GM19372 (cell line): ENCODE measurements at regions not wholly inside any gene's neighbourhood (a gene's known extent, or its start where the extent isn't known, plus 50 kb on each side); places are given as distances from the start of the nearest gene placed in this dataset.
"Not testable (repeated sequence)": the region's sequence is repeated elsewhere in the genome, so short reads cannot be mapped to it uniquely, and the experiment has no call there.

Experiments
- ATAC-seq: cut with Tn5 transposase; IDR thresholded peaks from one replicate; pipeline ENCODE4 v1.9.1; 2021; ENCODE audit warnings: mild to moderate bottlenecking, low read depth, moderate library complexity; ENCODE audit not compliant: unreplicated experiment

- ATAC-seq: no peak
Measured at GRCh38 chrX:6990552-6991193, 156.8 kb upstream of the STS start.

DNA sequence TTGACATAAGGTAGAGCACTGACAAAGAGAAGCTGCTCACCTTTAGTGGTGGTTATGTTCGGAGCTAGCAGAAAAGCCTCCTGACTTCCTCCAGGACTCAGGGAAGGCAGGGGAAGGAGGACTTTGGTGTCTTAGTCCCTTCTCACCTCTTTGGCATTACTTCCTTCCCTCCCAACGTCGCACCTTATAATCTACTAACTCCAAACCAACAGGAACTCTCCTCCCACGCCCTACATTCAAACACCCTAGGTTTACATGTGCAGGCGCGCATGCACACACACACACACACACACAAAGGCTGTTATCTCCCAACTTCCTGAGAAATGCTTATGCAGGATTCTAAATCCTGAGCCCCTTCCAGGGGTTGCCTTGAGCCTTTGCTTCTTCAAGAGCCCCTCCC lies 157.7 kb upstream of the STS start:
- ATAC-seq: no peak

DNA sequence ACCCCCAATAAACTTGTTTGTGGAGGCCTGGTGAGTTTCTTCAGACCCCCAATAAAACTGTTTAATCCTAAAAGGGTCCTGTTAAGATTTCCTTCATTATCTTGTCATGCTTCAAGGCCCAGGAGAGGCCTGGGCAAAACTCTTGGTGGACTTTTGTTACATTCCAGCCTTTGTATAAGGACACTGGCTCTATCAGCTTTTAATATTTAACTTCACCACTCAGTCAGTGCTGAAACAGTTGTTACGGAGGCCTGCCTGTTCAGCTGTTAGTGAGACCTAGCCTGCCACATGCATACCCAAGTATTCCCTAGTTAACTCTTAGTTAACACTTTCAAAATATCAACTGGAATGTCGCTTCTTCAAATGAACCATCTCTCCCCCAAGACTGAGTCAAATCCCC lies 158.8 kb upstream of the STS start:
- ATAC-seq: not testable (repeated sequence)

DNA sequence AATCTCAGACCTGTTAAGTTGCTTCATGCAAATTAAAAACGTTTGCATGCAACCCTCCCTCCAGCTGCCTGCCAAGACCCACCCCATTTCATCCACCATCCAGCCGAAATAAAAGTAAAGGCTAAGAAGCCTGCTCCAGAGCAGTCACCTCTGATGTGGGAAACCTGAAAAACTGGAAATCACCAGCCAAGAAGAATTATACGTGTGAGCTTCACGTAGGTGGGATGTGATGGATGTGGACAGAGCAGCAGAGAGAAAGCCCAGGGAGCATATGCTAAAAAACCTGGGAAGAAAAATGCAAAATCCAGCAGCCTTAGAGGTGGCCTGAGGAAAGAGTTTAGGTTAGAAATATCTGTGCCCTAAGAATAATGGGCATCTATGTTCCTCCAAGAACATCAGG lies 160.6 kb upstream of the STS start:
- no peak for ATAC-seq

- ATAC-seq: no peak
Measured at GRCh38 chrX:6985537-6985936, 162.0 kb upstream of the STS start.

- ATAC-seq: no peak
Measured at GRCh38 chrX:6983207-6983955, 164.1 kb upstream of the STS start.

DNA sequence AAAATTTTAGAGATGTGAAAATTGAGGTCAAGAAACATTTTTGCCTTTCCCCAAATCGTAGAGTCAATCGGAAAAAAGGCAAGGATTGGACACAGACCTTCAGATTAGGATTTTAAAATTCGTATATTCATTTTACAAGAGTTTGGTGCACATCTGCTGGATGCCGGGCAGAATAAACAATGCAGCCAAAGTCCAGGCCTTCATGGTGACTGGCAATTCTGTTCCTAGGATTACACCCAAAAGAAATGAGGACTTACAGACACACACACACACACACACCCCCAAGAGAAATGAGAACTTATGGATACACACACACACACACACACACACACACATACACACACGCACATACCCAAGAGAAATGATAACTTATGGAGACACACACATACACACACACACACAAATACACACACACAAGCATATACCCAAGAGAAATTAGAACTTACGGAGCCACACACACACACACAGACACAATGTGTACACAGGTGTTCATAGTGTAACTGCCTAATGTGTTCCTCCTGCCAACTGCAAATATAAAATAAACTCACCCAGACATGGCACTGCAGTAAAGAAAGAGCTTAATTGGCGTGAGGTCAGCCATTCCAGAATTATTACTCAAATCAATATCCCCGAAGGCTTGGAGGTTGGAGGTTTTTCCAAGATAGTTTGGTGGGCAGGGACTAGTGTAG lies 165.7 kb upstream of the STS start:
- no peak for ATAC-seq

- no peak for ATAC-seq
Measured at GRCh38 chrX:6980981-6981380, 166.5 kb upstream of the STS start.

GRCh38 chrX:6968231-6968630 lies 179.3 kb upstream of the STS start:
- ATAC-seq: no peak

DNA sequence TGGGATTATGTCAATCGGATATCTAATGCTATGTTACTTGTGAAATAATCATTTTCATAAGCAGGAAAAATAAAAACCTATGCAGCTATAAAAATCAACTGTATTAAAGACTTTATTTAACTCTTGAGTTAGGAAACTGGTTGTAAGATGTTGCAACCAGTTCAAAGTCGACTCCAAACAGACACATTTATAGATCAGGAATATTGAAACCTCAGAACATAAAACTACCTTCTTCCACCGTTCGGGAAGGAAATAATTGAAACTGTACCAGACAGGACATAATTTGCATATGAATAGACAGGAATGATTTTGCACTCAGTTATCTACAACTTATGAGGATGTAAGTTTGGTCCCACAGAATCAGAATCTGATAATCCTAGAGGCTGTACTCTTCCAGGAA lies 181.8 kb upstream of the STS start:
- no peak for ATAC-seq

GRCh38 chrX:6962006-6962355 lies 185.5 kb upstream of the STS start:
- no peak for ATAC-seq

GRCh38 chrX:6961286-6962005 lies 186.1 kb upstream of the STS start:
- no peak for ATAC-seq

DNA sequence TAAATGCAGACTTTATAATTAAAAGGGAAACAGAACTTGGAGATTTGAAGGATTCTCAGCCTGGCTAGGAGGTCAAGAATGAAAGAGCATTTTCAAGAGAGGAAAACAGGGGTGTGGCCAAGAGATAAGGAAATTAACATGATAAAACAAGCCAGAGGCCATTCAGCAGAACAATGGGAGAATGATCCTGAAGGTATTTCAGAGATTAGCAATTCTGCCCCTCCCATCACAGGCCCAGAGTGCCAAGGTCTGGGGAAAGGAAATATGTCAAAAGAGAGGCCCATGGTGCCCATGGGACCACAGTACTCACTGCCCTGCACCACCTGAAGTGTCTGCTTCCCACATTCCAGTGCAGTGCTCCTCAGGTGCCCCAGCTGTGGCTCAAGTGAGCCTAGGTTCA lies 188.5 kb upstream of the STS start:
- no peak for ATAC-seq

DNA sequence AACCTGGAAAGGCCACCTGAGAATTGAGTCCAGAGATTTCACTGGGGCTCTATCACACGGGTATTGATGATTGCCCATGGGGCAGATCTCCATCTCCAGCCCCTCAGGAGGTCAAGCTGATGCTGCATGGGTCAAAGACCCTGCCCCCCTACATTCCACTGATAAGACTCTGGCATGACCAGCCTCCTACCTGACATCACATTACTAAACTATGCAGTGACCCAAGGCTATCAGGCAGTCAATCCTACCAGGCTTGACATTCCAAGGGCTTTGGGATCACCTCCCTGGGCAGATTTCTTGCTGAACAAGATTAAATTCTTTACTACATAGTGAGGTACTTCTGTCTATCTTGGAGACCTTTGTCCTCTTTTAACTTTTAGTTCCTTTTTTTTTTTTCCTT lies 192.7 kb upstream of the STS start:
- no peak for ATAC-seq

GRCh38 chrX:6946168-6946567 lies 201.3 kb upstream of the STS start:
- no peak for ATAC-seq

- no peak for ATAC-seq
Measured at GRCh38 chrX:6941041-6941440, 206.5 kb upstream of the STS start.

- ATAC-seq: not testable (repeated sequence)
Measured at GRCh38 chrX:6932942-6933341, 214.6 kb upstream of the STS start.

GRCh38 chrX:6930307-6930849 lies 217.1 kb upstream of the STS start:
- no peak for ATAC-seq

DNA sequence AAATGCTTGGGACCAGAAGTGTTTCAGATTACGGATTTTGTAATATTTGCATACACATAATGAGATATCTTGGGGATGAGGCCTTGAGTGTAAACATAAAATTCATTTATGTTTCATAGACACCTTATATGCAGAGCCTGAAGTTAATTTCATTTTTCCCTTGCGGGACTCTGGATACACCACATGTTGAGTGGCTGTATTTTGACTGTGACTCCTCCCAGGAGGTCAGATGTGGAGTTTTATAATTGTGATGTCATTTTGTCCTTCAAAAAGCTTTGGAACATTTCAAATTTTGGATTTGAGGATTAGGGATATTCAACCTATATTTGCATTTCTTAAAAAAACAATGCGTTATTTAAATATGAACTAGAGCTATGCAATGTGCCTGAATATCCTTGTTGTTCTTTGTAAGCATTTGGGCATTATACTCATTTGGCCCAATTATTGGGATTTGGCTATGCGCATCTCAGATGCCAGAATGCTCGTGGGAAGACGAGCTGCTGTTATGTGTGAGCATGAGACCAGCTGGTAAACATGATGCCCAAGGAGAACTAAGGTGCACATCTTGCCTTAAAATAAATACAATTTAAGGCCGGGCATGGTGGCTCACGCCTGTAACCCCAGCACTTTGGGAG lies 223.0 kb upstream of the STS start:
- ATAC-seq: no peak

DNA sequence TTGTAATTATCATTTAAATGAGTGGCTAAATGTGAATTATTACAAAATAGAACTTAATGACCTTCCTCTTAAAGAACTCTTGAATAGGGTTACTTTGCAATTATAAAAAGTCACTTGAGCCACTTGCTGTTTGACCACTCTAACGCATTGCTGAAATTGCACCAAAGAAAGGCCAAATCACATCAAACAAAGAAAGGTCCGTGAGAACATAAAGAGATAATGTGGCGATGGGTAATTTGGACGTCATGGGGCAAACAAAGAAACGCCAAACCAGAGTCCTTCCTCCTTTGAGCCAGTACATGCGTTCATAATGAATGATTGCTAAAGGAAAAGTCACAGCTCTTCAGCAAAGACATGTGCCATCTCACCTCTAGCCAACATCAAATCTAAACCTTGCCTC lies 229.8 kb upstream of the STS start:
- ATAC-seq: no peak

- ATAC-seq: no peak
Measured at GRCh38 chrX:6910218-6910617, 237.3 kb upstream of the STS start.
